ENCODE measurements at regions not wholly inside any gene's neighbourhood (a gene's known extent, or its start where the extent isn't known, plus 50 kb on each side); places are given as distances from the start of the nearest gene placed in this dataset.
"Not testable (repeated sequence)": the region's sequence is repeated elsewhere in the genome, so short reads cannot be mapped to it uniquely, and the experiment has no call there.

GRCh38 chr17:71769850-71770249, 351.0 kb upstream of the SOX9 start:
- no peak for DNase-seq

DNA sequence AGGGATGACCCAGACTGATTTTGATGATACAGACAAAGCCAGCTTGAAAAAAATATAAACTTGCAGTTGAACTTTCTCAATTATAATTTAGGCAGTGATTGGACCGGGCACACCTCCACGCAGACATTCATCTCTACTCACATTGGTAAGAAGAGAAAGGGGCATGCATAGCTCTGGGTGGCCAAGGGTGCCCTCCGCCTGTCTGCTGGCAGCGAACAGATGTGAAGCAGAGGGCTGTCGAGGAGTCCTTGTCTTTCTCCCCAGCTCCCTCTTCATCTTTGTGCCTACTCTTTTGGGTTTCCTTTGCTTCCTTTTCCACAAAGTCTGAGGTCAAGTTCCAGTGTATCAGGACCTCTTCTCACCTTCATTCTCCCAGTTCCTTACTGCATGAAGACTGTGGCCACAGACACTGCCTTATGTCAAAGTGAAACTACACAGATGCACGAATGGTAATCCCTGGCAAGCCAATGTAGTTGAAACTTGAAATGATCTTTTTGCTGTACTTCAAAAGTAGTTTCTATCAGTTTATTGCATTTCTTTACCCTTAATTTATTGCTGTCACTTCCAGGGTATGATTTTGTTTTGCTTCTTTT, 343.7 kb upstream of the SOX9 start:
- no peak for DNase-seq

- no peak for DNase-seq
These were observed 341.3 kb upstream of the SOX9 start for GRCh38 chr17:71779482-71779881.

DNA sequence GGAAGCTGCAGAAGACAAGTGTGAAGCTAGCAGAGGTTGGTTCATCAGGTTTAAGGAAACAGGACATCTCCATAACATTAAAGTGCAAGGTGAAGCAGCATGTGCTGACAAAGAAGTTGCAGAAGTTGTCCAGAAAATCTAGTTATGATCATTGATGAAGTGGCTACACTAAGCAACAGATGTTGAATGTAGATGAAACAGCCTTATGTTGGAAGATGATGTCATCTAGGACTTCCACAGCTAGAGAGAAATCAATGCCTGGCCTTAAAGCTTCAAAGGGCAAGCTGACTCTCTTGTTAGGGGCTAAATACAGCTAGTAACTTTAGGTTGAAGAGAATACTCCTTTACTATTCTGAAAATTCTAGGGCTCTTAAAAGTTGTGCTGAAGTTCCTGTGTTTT, 340.2 kb upstream of the SOX9 start:
- DNase-seq, result no peak

DNA sequence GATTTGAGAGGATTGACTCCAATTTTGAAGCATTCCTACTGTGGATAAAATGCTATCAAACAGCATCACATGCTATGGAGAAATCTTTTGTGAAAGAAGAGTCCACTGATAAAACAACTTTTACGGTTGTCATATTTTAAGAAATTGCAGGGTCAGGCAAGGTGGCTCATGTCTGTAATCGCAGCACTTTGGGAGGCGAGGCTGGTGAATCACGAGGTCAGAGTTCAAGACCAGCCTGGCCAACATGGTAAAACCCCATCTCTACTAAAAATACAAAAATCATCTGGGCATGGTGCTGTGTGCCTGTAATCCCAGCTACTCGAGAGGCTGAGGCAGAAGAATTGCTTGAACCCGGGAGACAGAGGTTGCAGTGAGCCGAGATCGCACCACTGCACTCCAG, 338.8 kb upstream of the SOX9 start:
- not testable (repeated sequence) for DNase-seq

- DNase-seq, result no peak
These were observed 330.0 kb upstream of the SOX9 start for GRCh38 chr17:71790791-71791190.

DNA sequence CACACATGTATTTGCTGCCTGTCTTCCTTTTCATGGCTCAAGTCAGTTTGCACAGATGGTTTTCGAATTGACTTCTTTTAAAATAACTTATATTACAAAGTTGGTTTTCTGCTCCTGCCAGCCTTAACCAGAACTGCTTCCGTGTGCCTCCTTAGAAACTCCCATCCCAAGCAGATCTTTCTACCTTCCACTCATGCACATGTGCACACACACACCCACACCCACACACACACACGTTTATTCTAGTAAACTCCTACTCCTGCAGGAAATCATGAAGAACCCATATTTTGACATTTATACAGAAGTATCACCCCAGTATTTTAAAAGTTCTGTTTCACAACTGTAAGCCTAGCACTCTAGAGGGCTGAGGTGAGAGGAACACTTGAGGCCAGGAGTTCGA, 329.5 kb upstream of the SOX9 start:
- no peak for DNase-seq

DNA sequence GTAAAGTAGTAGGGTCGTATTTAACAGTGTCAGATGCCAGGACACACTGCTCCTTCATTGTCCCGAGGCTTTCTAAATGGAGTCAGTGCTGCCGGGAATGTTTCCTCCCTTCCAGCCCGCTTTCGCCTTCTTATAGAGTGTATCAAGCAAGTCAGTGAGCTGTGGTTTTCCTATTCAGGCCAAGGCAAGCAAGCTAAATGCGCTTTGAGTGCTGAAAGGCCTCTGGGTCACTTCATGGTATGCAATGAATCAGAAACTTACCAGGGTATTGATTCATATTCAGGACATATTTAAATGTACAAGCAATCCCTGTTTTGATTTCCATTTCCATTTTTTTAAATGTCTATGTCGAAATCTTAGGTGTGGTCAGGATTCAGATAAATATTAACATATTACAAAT, 327.9 kb upstream of the SOX9 start:
- no peak for DNase-seq

- no peak for DNase-seq
These were observed 327.3 kb upstream of the SOX9 start for GRCh38 chr17:71793518-71793917.

GRCh38 chr17:71798701-71799100, 322.1 kb upstream of the SOX9 start:
- no peak for DNase-seq

DNA sequence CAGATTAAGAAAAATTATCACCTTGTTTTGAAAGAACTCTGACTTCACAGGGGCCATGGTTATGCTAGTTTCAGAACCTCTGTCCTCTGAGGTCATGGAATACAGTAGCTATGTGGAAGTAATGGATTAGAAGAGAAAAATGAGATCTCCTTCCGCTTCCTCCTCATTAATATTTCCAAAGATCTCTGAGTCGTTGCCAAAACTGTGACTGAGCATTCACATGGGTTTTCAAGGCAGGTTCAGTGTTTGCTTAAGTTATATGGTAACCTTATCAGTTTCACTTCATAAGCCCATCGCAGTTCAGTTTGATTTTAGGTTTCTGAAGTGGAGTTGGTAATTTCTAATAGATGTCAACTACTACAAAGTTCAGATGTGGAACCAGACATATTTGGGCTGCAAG, 321.2 kb upstream of the SOX9 start:
- DNase-seq, result no peak

DNA sequence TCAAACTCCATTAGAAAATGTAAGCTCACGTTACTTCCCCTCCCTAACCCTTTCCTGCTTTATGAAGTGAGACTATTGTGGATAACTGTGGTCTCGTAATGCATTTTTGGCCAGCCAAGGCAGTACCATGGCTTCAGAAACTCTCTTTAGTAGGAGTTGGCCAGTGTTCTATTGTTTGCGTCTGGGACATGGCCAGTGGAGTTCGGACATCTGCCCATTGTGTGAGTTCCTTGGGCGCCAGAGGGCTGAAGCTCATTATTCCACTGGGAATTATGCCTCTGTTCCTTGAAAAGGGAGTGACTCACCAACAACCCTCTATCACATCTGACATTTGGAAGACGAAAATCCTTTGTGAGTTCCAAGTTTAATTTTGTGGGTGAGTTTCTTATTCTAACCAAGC, 319.5 kb upstream of the SOX9 start:
- no peak for DNase-seq

- DNase-seq, result no peak
These were observed 318.2 kb upstream of the SOX9 start for GRCh38 chr17:71802663-71803062.

DNA sequence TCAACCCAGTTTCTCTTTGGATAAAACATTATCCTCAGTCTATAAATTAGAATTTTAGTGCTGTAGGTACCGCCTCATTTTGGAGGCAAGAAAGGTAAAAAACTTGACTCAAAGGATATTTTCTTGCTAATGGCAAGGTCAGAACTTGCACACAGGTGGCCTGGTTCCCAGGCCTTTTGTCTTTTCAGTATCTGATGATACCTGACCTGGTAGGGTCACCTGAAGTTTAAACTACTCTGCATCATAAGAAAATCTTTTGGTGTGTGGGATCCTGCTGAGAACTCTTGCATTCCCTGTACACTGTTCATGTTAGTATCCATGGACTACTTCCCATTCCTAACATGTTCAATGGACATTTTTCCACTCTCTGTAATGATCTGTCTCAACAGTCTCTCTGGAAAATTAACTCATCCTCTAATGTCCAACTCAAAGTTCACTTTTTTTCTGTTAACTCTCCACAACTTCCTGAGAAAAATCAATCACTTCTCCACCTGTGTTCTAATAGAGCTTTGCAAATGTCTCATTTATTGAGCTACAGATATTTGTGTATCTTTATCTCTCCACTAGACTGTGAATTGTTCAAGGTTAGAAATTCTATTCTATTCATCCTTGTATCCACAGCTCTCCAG, 317.1 kb upstream of the SOX9 start:
- no peak for DNase-seq

DNA sequence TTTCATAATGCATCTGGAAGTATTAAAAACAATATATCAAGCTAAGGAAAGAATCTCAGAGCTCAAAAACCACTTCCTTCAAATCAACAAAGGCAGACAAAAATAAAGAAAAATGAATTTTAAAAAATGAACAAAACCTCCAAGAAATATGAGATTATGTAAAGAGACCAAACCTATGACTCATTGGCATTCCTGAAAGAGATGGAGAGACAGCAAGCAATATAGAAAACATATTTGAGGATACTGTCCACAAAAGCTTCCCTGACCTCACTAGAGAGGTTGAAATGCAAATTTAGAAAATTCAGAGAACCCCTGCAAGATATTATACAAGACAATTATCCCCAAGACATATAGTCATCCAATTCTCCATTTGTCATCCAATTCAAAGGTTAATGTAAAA, 311.3 kb upstream of the SOX9 start:
- no peak for DNase-seq

DNA sequence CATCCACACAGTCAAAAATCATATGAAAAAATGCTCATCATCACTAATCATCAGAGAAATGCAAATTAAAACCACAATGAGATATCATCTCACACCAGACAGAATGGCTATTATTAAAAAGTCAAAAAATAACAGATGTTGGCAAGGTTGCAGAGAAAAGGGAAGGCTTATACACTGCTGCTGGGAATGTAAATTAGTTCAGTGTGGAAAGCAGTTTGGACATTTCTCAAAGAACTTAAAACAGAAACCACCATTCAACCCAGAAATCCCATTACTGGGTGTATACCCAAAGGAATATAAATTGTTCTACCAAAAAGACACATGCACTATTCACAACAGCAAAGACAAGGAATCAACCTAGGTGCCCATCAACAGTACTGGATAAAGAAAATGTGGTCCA, 307.0 kb upstream of the SOX9 start:
- not testable (repeated sequence) for DNase-seq

DNA sequence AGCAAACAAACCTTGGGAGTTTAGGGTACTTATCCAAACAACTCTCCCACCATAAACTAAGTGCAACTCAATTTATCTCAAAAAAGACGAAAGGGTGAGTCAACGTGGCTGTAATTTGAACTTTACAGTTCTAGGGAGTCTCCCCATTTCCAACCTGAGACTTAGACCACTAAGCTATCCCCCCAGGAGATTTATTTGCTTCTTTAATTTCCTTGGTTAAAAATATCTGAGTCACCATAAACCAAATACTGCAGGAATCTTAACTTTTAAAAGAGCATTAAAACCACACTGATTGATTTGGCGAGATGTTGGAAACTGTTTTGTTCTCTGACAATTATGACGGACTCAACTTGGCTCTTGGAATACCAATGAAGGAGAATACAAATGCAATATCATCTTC, 299.3 kb upstream of the SOX9 start:
- no peak for DNase-seq

DNA sequence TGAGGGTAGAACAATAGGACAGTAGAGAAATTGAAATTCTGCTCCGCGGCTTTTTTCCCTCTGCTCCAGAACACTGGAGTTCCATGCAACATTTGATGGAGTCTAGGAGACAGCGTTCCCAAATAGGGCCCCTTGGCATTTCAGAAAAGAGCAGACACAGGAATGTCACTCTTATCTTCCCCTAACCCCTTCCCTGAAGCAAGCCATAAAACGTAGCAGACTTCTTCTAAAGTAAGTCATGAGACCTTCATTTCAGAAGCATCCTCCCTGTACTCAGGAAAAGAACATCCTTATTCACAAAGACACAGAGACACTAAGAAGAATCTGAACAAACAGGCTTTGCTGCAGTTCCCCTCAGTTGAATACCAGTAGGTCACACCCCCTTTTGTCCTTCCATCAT, 296.1 kb upstream of the SOX9 start:
- DNase-seq, result no peak

DNA sequence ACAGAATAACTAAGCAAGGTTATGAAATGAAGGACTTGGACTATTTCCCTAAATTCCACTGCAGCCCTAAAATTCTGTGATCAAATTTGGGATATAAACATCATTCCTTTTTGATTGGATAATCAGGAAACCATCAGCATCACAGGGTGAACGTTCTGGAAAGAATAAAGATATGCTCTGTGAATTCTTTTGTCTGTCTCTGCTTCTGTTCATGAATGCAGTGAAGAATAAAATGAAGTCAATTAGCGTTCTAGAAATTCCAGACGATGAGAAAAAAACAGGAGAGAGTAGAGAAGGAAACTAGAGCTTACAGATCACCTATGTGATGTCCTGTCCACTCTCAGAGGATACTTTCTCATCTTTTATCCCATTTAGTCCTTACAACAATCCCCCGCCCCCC, 295.1 kb upstream of the SOX9 start:
- no peak for DNase-seq

GRCh38 chr17:71828182-71828596, 292.6 kb upstream of the SOX9 start:
- no peak for DNase-seq

DNA sequence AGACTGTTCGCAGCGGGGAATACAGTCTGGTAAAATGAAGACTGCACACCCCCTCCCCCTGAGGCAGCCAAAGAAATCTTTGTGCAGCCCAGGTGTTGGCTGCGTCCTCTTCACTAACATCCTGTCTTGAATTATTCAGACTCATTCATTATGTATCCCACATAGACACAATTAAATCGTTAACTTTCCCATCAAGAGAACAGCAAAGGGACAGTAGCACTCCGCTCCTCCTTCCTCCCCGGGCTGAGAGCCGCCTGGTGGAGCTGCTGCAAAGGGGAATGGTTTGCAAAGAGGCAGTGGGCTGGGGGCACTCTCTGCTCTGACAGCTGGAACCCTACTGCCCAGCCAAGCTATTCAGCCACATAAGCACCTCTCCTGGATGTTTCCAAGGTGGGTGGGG, 290.0 kb upstream of the SOX9 start:
- no peak for DNase-seq

GRCh38 chr17:71842986-71843385, 277.8 kb upstream of the SOX9 start:
- no peak for DNase-seq

- DNase-seq, result no peak
These were observed 275.5 kb upstream of the SOX9 start for GRCh38 chr17:71845337-71845736.

DNA sequence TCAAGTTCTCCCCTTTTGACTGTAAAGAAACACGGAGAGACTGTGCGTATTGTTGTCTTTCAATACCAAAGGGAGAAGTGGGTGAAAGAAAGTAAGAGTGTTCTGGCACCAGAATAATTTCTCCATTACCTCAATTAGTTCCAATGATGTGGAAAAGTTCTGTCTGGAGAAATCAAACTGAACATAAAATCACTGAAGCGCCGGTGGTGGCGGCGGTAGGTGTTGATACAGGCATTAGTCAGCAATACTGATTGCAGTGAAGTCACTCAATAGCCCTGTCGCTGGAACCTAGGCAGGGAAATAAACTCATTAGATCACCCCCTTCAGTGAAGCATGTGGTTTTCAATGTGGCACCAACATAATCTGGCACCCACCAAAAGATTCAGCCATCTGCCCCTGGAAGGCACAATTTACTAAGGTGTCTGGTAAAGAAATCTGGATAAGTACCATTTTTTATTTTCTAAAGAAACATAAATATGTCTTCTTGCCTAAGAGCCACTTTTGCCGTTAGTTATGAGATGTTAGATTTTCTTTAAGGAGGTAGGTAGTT, 274.2 kb upstream of the SOX9 start:
- no peak for DNase-seq
